ENCODE measurements at regions not wholly inside any gene's neighbourhood (a gene's known extent, or its start where the extent isn't known, plus 50 kb on each side); places are given as distances from the start of the nearest gene placed in this dataset.

- Histone ChIP-seq H3K4me3 (ENCODE audit: low read depth, low read length) (no peak overlapping the region), H3K27me3 (replicated peaks; ENCODE audit: control insufficient read depth, insufficient read depth, low read length) (no peaks in the 10 kb centered on the region), H3K36me3 (ENCODE audit: control insufficient read depth, insufficient read depth, low read length) (no peaks in the 10 kb centered on the region), H3K9me3 (no peaks in the 10 kb centered on the region), H3K4me1 (no peaks in the 10 kb centered on the region; the same call in 1 of the 2 replicates)
- Mint-ChIP-seq H3K36me3 (ENCODE audit: insufficient read depth, unreplicated experiment) (no peaks in the 10 kb centered on the region), H3K27me3 (ENCODE audit: insufficient read depth, unreplicated experiment) (no peaks in the 10 kb centered on the region), H3K4me1 (ENCODE audit: low read depth, unreplicated experiment) (peaks cover 9% of the 10 kb centered on the region), H3K27ac (ENCODE audit: unreplicated experiment) (no peak overlapping the region), H3K4me3 (ENCODE audit: unreplicated experiment) (no peak overlapping the region), H3K9me3 (ENCODE audit: unreplicated experiment) (peaks cover 10% of the 10 kb centered on the region)
- POLR2A ChIA-PET: no interaction called here
- TF ChIP-seq, protein P1, sequence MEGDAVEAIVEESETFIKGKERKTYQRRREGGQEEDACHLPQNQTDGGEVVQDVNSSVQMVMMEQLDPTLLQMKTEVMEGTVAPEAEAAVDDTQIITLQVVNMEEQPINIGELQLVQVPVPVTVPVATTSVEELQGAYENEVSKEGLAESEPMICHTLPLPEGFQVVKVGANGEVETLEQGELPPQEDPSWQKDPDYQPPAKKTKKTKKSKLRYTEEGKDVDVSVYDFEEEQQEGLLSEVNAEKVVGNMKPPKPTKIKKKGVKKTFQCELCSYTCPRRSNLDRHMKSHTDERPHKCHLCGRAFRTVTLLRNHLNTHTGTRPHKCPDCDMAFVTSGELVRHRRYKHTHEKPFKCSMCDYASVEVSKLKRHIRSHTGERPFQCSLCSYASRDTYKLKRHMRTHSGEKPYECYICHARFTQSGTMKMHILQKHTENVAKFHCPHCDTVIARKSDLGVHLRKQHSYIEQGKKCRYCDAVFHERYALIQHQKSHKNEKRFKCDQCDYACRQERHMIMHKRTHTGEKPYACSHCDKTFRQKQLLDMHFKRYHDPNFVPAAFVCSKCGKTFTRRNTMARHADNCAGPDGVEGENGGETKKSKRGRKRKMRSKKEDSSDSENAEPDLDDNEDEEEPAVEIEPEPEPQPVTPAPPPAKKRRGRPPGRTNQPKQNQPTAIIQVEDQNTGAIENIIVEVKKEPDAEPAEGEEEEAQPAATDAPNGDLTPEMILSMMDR (IDR thresholded peaks at IDR 0.05; ENCODE audit: insufficient read depth in 1 of 2, low read depth in 1 of 2, low read length in 1 of 2, severe bottlenecking in 1 of 2, unreplicated experiment in 1 of 2): no peak
- intact Hi-C loops (cut with micrococcal nuclease; ENCODE audit: unreplicated experiment): no loop called here
- no TSS peak for BruUV-seq (replicated peaks)
- no peak for DNase-seq
- CTCF ChIA-PET: no interaction called here
These were observed 667.5 kb downstream of the UTRN start for GRCh38 chr6:144952456-144953240.

- Mint-ChIP-seq H3K9me3 (ENCODE audit: unreplicated experiment) (peaks cover 10% of the 10 kb centered on the region), H3K27ac (ENCODE audit: unreplicated experiment) (no peak overlapping the region), H3K4me3 (ENCODE audit: unreplicated experiment) (no peak overlapping the region), H3K27me3 (ENCODE audit: insufficient read depth, unreplicated experiment) (no peaks in the 10 kb centered on the region), H3K4me1 (ENCODE audit: low read depth, unreplicated experiment) (peaks cover 9% of the 10 kb centered on the region), H3K36me3 (ENCODE audit: insufficient read depth, unreplicated experiment) (no peaks in the 10 kb centered on the region)
- H3K36me3 ChIP-seq (ENCODE audit: control insufficient read depth, insufficient read depth, low read length): no peaks in the 10 kb centered on the region
- ChIA-PET POLR2A (no interaction called here), CTCF (no interaction called here)
- BruUV-seq (replicated peaks): no TSS peak
- no peaks in the 10 kb centered on the region for H3K4me1 ChIP-seq
- TF ChIP-seq, protein P1 (IDR thresholded peaks at IDR 0.05; ENCODE audit: insufficient read depth in 1 of 2, low read depth in 1 of 2, low read length in 1 of 2, severe bottlenecking in 1 of 2, unreplicated experiment in 1 of 2): no peak
- intact Hi-C loops (cut with micrococcal nuclease; ENCODE audit: unreplicated experiment): no loop called here
- H3K27me3 ChIP-seq (replicated peaks; ENCODE audit: control insufficient read depth, insufficient read depth, low read length): no peaks in the 10 kb centered on the region
- no peak for DNase-seq
- no peaks in the 10 kb centered on the region for H3K9me3 ChIP-seq
- H3K4me3 ChIP-seq (ENCODE audit: low read depth, low read length): no peak overlapping the region
These were observed 668.6 kb downstream of the UTRN start for GRCh38 chr6:144953552-144954240.

DNA sequence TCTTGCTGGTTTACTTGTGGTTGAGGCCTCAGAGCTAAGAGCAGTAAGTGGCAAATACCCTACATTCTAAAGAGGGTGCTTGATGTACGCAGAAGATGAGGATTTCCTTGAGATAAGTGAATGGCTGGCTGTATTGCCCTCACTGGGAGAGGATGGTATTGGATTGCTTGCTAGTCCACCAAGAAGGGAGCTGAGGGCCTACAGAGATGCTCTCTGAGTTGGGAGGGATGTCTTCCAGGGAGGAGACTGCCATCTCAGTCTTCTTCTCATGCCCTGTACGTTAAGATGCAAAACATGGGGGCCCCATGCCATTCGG lies 669.1 kb downstream of the UTRN start:
- no peak overlapping the region for H3K4me3 ChIP-seq (ENCODE audit: low read depth, low read length)
- TF ChIP-seq, protein P1 (IDR thresholded peaks at IDR 0.05; ENCODE audit: insufficient read depth in 1 of 2, low read depth in 1 of 2, low read length in 1 of 2, severe bottlenecking in 1 of 2, unreplicated experiment in 1 of 2): no peak
- Mint-ChIP-seq H3K9me3 (ENCODE audit: unreplicated experiment) (peaks cover 10% of the 10 kb centered on the region), H3K36me3 (ENCODE audit: insufficient read depth, unreplicated experiment) (no peaks in the 10 kb centered on the region), H3K4me3 (ENCODE audit: unreplicated experiment) (no peak overlapping the region), H3K27me3 (ENCODE audit: insufficient read depth, unreplicated experiment) (no peaks in the 10 kb centered on the region), H3K27ac (ENCODE audit: unreplicated experiment) (no peak overlapping the region), H3K4me1 (ENCODE audit: low read depth, unreplicated experiment) (peaks cover 9% of the 10 kb centered on the region)
- CTCF ChIA-PET: no interaction called here
- no TSS peak for BruUV-seq (replicated peaks)
- DNase-seq: no peak
- POLR2A ChIA-PET: no interaction called here
- H3K4me1 ChIP-seq: no peaks in the 10 kb centered on the region
- H3K36me3 ChIP-seq (ENCODE audit: control insufficient read depth, insufficient read depth, low read length): no peaks in the 10 kb centered on the region
- intact Hi-C loops (cut with micrococcal nuclease; ENCODE audit: unreplicated experiment): no loop called here
- H3K27me3 ChIP-seq (replicated peaks; ENCODE audit: control insufficient read depth, insufficient read depth, low read length): no peaks in the 10 kb centered on the region
- no peaks in the 10 kb centered on the region for H3K9me3 ChIP-seq
